AG04450 (cell line): ENCODE measurements at regions not wholly inside any gene's neighbourhood (a gene's known extent, or its start where the extent isn't known, plus 50 kb on each side); places are given as distances from the start of the nearest gene placed in this dataset.

Experiments used
- CTCF ChIA-PET: fragments of 300-600, 350-600 bp; formaldehyde crosslinking; extraction: SDS; loops from one replicate; lab custom pipeline; 2022; ENCODE audit warnings: antibody characterized with exemption, inconsistent platforms; lab: Charles Lee
- POLR2A ChIA-PET: fragments of 350-600 bp; formaldehyde crosslinking; extraction: SDS; loops from one replicate; lab custom pipeline; 2021; ENCODE audit warnings: antibody characterized with exemption, inconsistent platforms; lab: Yijun Ruan, JAX
- DNase-seq: peaks from one replicate; pipeline ENCODE4 v3.0.0-alpha.2; 2011; ENCODE audit warnings: low read depth, low spot score
- H3K27ac ChIP-seq: one replicate; pipeline ENCODE4 v1.5.1; 2012; ENCODE audit warnings: low read depth, low read length, control low read depth
- H3K27me3 ChIP-seq: one replicate; pipeline ENCODE4 v1.6.0; 2012; ENCODE audit warnings: low read length; ENCODE audit not compliant: control insufficient read depth, insufficient read depth
- H3K4me3 ChIP-seq: 2 replicates; pipeline ENCODE4 v1.5.1; 2011; ENCODE audit warnings: mild to moderate bottlenecking, low read depth, low read length, control low read depth
- H3K9me3 ChIP-seq: 2 replicates; pipeline ENCODE4 v1.5.1; 2012; ENCODE audit warnings: low read length; ENCODE audit not compliant: control insufficient read depth, insufficient read depth
- TF ChIP-seq, protein P1 (sequence below): IDR thresholded peaks from 2 replicates; pipeline ENCODE4 v1.5.1; 2011; ENCODE audit warnings: low read depth, low read length, control low read depth, inconsistent platforms

DNA sequence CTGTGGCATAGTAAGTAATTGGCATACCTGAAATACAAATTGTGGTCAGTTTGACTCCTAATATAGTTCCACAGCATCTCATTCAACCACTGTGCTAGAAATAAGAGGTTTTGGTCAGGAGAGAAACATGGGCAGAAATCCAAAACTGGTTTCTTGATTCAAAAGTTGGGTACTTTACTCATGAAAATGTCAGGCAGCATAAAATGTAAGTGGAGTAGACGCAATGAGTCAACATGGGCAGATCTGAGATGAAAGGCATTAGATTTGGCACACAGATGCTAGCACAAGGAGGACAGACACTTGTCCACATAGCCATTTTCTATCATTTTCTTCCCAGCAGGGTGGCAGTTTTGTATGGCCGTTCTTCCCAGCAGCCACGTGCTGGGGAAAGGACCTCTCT, 255.8 kb upstream of the CDIN1 start:
- CTCF ChIA-PET, result no interaction called here
- DNase-seq, result no peak
- Histone ChIP-seq H3K9me3 (peaks cover 5% of the 10 kb centered on the region), H3K27ac (no peak overlapping the region), H3K27me3 (no peaks in the 10 kb centered on the region), H3K4me3 (no peak overlapping the region)
- TF ChIP-seq, protein P1, sequence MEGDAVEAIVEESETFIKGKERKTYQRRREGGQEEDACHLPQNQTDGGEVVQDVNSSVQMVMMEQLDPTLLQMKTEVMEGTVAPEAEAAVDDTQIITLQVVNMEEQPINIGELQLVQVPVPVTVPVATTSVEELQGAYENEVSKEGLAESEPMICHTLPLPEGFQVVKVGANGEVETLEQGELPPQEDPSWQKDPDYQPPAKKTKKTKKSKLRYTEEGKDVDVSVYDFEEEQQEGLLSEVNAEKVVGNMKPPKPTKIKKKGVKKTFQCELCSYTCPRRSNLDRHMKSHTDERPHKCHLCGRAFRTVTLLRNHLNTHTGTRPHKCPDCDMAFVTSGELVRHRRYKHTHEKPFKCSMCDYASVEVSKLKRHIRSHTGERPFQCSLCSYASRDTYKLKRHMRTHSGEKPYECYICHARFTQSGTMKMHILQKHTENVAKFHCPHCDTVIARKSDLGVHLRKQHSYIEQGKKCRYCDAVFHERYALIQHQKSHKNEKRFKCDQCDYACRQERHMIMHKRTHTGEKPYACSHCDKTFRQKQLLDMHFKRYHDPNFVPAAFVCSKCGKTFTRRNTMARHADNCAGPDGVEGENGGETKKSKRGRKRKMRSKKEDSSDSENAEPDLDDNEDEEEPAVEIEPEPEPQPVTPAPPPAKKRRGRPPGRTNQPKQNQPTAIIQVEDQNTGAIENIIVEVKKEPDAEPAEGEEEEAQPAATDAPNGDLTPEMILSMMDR, result no peak
- POLR2A ChIA-PET, result no interaction called here

DNA sequence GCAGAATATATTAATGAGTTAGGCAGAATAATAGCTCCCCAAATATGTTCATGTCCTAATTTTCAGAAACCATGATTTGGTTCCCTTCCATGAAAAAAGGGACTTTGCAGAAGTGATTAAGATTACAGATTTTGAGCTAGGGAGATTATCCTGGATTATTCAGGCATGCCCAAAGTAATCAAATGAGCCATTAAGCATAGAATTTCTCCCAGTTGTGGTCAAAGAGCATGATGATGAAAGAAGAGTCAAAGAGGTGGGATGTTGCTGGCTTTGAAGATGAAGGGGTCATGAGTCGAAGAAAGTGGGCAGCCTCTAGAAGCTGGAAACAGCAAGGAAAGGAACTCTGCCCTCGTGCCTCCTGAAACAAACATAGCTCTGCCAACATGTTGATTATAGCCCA, 254.2 kb upstream of the CDIN1 start:
- DNase-seq, result no peak

DNA sequence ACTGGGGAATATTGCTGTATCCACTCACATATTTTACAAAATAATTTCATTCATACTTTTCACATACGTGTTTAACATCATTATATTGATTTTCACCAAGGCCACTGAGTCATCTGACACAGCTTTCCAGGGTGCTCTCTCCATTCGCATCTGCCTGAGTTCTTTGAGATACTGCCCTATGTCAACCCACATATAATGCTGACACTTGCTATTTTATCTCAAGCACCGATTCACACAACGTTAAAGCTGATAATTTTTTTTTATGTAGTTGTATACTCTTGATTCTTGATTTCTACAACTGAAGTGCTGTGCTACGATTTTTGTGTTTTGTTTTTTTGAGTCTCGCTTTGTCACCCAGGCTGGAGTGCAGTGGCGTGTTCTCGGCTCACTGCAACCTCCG, 249.8 kb upstream of the CDIN1 start:
- ChIA-PET CTCF (no interaction called here), POLR2A (no interaction called here)
- H3K27me3 ChIP-seq, result no peaks in the 10 kb centered on the region

More for the DNA sequence above, 254.2 kb upstream of the CDIN1 start:
- H3K27ac ChIP-seq, result no peak overlapping the region
- H3K9me3 ChIP-seq, result peaks cover 10% of the 10 kb centered on the region
- H3K4me3 ChIP-seq, result no peak overlapping the region
- CTCF ChIA-PET, result no interaction called here
- no peaks in the 10 kb centered on the region for H3K27me3 ChIP-seq
- TF ChIP-seq, protein P1, result no peak
- POLR2A ChIA-PET, result no interaction called here

DNA sequence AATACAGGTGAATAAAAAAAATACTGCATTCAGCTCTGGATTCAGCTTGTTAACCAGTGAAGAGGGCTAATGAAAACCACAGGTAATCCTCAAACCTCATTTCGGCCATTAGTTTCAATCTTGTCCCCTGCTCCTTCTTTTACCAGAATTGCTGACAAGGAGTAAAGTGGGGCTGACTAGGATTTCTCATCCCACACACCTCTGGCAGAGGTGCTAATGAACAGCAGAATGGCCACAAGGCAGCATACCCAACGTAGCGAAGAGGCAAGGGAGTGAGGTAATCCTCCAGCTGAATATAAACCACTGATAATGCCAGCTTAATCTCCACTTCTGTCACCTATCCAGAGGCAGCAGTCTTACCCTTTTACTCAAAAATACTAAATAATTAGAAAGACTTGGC, 248.8 kb upstream of the CDIN1 start:
- CTCF ChIA-PET, result no interaction called here
- no peaks in the 10 kb centered on the region for H3K27me3 ChIP-seq
- TF ChIP-seq, protein P1, result no peak
- no peak for DNase-seq
- H3K9me3 ChIP-seq, result peaks cover 10% of the 10 kb centered on the region
- POLR2A ChIA-PET, result interaction anchor here (0.6 kb wide), 1 partner anchor 38 kb away, joined by 9 read pairs; no protein-coding TSS in a partner anchor
- H3K27ac ChIP-seq, result no peak overlapping the region
- H3K4me3 ChIP-seq, result no peak overlapping the region

More for the DNA sequence above, 249.8 kb upstream of the CDIN1 start:
- no peak for DNase-seq
- TF ChIP-seq, protein P1, result no peak
- Histone ChIP-seq H3K9me3 (peaks cover 10% of the 10 kb centered on the region), H3K4me3 (no peak overlapping the region), H3K27ac (no peak overlapping the region)

DNA sequence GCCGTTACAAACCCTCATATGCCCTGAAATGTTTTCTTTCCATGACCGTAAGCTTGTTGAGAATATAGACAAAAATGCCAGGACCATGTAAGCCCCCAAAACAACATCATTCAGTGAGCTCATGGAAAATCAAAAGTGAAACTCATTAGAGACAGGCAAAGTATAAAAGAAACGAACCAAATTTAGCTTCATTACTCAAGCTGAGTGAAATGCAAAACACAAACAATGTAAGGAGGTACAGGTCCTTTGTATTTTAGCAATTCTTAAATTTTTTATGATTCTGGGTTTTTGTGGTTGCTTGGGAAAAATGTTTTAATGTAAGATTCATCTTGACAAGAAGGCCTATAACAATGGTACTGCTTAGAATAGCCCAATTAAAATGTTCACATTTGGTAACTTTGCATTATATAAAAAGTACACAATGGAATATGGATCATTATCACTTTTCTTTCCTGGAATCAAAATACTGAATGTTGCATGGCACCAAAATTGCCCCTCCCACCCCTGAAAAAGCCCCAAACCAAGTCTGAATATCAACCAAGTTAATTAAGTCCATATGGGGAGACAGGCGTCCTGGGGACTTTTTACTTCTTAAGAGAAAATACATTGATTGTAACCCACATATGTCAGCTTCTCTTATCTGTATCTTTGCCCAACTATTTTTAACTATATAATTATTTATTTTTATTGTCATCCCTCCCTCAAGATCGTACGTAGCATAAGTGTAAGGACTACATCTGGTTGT, 247.7 kb upstream of the CDIN1 start:
- TF ChIP-seq, protein P1, result no peak
- Histone ChIP-seq H3K27ac (no peak overlapping the region), H3K4me3 (peak overlapping the region; percentile 0; the same call in 1 of the 2 replicates), H3K27me3 (no peaks in the 10 kb centered on the region), H3K9me3 (peaks cover 10% of the 10 kb centered on the region)
- POLR2A ChIA-PET, result interaction anchor here (0.6 kb wide), 1 partner anchor 37 kb away, joined by 9 read pairs; no protein-coding TSS in a partner anchor
- no peak for DNase-seq
- CTCF ChIA-PET, result interaction anchor here (1.0 kb wide), 1 partner anchor 14 kb away, joined by 3 read pairs; no protein-coding TSS in a partner anchor
